Neural cell (in vitro differentiated cells): ENCODE measurements at regions not wholly inside any gene's neighbourhood (a gene's known extent, or its start where the extent isn't known, plus 50 kb on each side); places are given as distances from the start of the nearest gene placed in this dataset.

Experiments
- H2AFZ ChIP-seq: fragments of 200-600, 300-800 bp; sonication (generic), shearing (Covaris generic); 2 replicates; pipeline ENCODE4 v1.6.0; 2014; ENCODE audit warnings: low read depth, mild to moderate bottlenecking, antibody characterized with exemption, low read length, moderate library complexity
- H3F3A ChIP-seq: fragments of 200-600 bp; shearing (Covaris generic); 2 replicates; pipeline ENCODE4 v1.6.1; 2016; ENCODE audit warnings: mild to moderate bottlenecking, moderate library complexity, mixed read lengths, antibody characterized with exemption, low read length; ENCODE audit not compliant: insufficient read depth, poor library complexity, severe bottlenecking
- H3K27ac ChIP-seq: fragments of 200-600, 300-800 bp; sonication (generic), shearing (Covaris generic); 2 replicates; pipeline ENCODE4 v1.5.1; 2014; ENCODE audit warnings: mild to moderate bottlenecking, low read length, moderate library complexity
- H3K27me3 ChIP-seq: fragments of 300-800, 200-600 bp; sonication (generic), shearing (Covaris generic); 2 replicates; pipeline ENCODE4 v1.6.0; 2014; ENCODE audit warnings: mild to moderate bottlenecking, low read depth, low read length, moderate library complexity; ENCODE audit not compliant: insufficient read depth
- H3K36me3 ChIP-seq: fragments of 300-800, 200-600 bp; sonication (generic), shearing (Covaris generic); 2 replicates; pipeline ENCODE4 v1.5.1; 2014; ENCODE audit warnings: mild to moderate bottlenecking, antibody characterized with exemption, low read length, moderate library complexity; ENCODE audit not compliant: insufficient read depth
- H3K4me2 ChIP-seq: fragments of 300-800, 200-600 bp; sonication (generic), shearing (Covaris generic); 2 replicates; pipeline ENCODE4 v1.6.0; 2014; ENCODE audit warnings: mild to moderate bottlenecking, low read length
- H3K4me3 ChIP-seq: fragments of 300-800, 200-600 bp; sonication (generic), shearing (Covaris generic); 2 replicates; pipeline ENCODE4 v1.5.1; 2014; ENCODE audit warnings: mild to moderate bottlenecking, low read length, moderate library complexity
- H3K79me2 ChIP-seq: fragments of 200-600 bp; shearing (Covaris generic); replicated peaks from 2 replicates; pipeline ENCODE4 v1.6.0; 2014; ENCODE audit warnings: mild to moderate bottlenecking, low read length, moderate library complexity; ENCODE audit not compliant: insufficient read depth
- H3K9ac ChIP-seq: fragments of 300-800, 200-600 bp; sonication (generic), shearing (Covaris generic); 2 replicates; pipeline ENCODE4 v1.6.1; 2016; ENCODE audit warnings: mild to moderate bottlenecking, low read length, mixed read lengths
- H3K9me2 ChIP-seq: fragments of 200-600 bp; shearing (Covaris generic); 2 replicates; pipeline ENCODE4 v1.6.1; 2016; ENCODE audit warnings: mild to moderate bottlenecking, low read length, mixed read lengths; ENCODE audit not compliant: insufficient read depth
- H3K9me3 ChIP-seq: fragments of 200-600, 300-800 bp; sonication (generic), shearing (Covaris generic); 2 replicates; pipeline ENCODE4 v1.6.1; 2016; ENCODE audit warnings: mild to moderate bottlenecking, mixed run types, low read length, moderate library complexity, mixed read lengths
- H4K20me1 ChIP-seq: fragments of 200-600 bp; shearing (Covaris generic); 2 replicates; pipeline ENCODE4 v1.6.1; 2016; ENCODE audit warnings: mild to moderate bottlenecking, mixed run types; ENCODE audit not compliant: insufficient read depth
- CTCF ChIP-seq: fragments of 450-650 bp; IDR thresholded peaks from 2 replicates; pipeline ENCODE4 v1.5.1; 2014; ENCODE audit warnings: antibody characterized with exemption, mild to moderate bottlenecking, moderate library complexity; ENCODE audit not compliant: poor library complexity, severe bottlenecking
- EP300 ChIP-seq: fragments of 450-650 bp; conservative IDR thresholded peaks from 2 replicates; pipeline ENCODE4 v1.6.1; 2014; ENCODE audit warnings: antibody characterized with exemption, mild to moderate bottlenecking, moderate library complexity; ENCODE audit not compliant: poor library complexity, severe bottlenecking
- EZH2 ChIP-seq: fragments of 200-600, 300-800 bp; shearing (Covaris generic), sonication (generic); IDR thresholded peaks from 2 replicates; pipeline ENCODE4 v1.6.1; 2014; ENCODE audit warnings: antibody characterized with exemption, low read length, borderline replicate concordance, mild to moderate bottlenecking; ENCODE audit not compliant: insufficient read depth, poor library complexity, severe bottlenecking
- MXI1 ChIP-seq: fragments of 450-650 bp; conservative IDR thresholded peaks from 2 replicates; pipeline ENCODE4 v1.6.1; 2014; ENCODE audit warnings: antibody characterized with exemption, mild to moderate bottlenecking; ENCODE audit not compliant: poor library complexity, severe bottlenecking
- POLR2AphosphoS5 ChIP-seq: IDR thresholded peaks from 2 replicates; pipeline ENCODE4 v1.6.1; 2012
- RAD21 ChIP-seq: fragments of 450-650 bp; conservative IDR thresholded peaks from 2 replicates; pipeline ENCODE4 v1.6.1; 2014; ENCODE audit warnings: antibody characterized with exemption, mild to moderate bottlenecking, moderate library complexity
- REST ChIP-seq: IDR thresholded peaks from 2 replicates; pipeline ENCODE4 v1.6.1; 2012; ENCODE audit warnings: borderline replicate concordance
- SMC3 ChIP-seq: fragments of 450-650 bp; conservative IDR thresholded peaks from 2 replicates; pipeline ENCODE4 v1.6.1; 2014; ENCODE audit warnings: antibody characterized with exemption, mild to moderate bottlenecking, moderate library complexity; ENCODE audit not compliant: poor library complexity
- TAF1 ChIP-seq: IDR thresholded peaks from 2 replicates; pipeline ENCODE4 v1.6.1; 2012; ENCODE audit warnings: low read depth

- no peaks in the 10 kb centered on the region for H3F3A ChIP-seq
- no peak overlapping the region for H3K4me3 ChIP-seq
- no peaks in the 10 kb centered on the region for H3K79me2 ChIP-seq
- no peak for TF ChIP-seq EZH2
- TF ChIP-seq RAD21: no peak
- TF ChIP-seq POLR2AphosphoS5: no peak
- no peak for TF ChIP-seq TAF1
- no peak for TF ChIP-seq SMC3
- TF ChIP-seq REST: no peak
- TF ChIP-seq MXI1: no peak
- H4K20me1 ChIP-seq: no peaks in the 10 kb centered on the region
- no peak overlapping the region for H3K4me2 ChIP-seq
- no peak overlapping the region for H3K27ac ChIP-seq
- H3K36me3 ChIP-seq: no peaks in the 10 kb centered on the region
- H3K9me2 ChIP-seq: no peaks in the 10 kb centered on the region
- H3K9me3 ChIP-seq: no peaks in the 10 kb centered on the region
- H2AFZ ChIP-seq: no peak overlapping the region
- no peak overlapping the region for H3K9ac ChIP-seq
- H3K27me3 ChIP-seq: no peaks in the 10 kb centered on the region
Observed at GRCh38 chr18:60508108-60508507, 135.5 kb upstream of the MC4R start.

GRCh38 chr18:60534538-60534937 is 162.0 kb upstream of the MC4R start:
- Histone ChIP-seq H4K20me1 (no peaks in the 10 kb centered on the region), H3F3A (no peaks in the 10 kb centered on the region), H3K27ac (no peak overlapping the region), H3K36me3 (no peaks in the 10 kb centered on the region), H3K4me3 (no peak overlapping the region), H3K9me3 (no peaks in the 10 kb centered on the region), H3K9ac (no peak overlapping the region), H3K27me3 (no peaks in the 10 kb centered on the region), H3K9me2 (no peaks in the 10 kb centered on the region), H3K4me2 (no peak overlapping the region), H2AFZ (no peak overlapping the region), H3K79me2 (no peaks in the 10 kb centered on the region)
- TF ChIP-seq CTCF (no peak), MXI1 (no peak), RAD21 (no peak), REST (no peak), POLR2AphosphoS5 (no peak), EP300 (no peak), EZH2 (no peak), SMC3 (no peak), TAF1 (no peak)
